GM13976 (cell line): ENCODE measurements at regions not wholly inside any gene's neighbourhood (a gene's known extent, or its start where the extent isn't known, plus 50 kb on each side); places are given as distances from the start of the nearest gene placed in this dataset.

Experiments
- DNase-seq: peaks from one replicate; pipeline ENCODE4 v3.0.0; 2012; ENCODE audit warnings: low spot score
- CTCF ChIP-seq: IDR thresholded peaks from 2 replicates; pipeline ENCODE4 v1.5.1; 2012; ENCODE audit warnings: borderline replicate concordance, mild to moderate bottlenecking; ENCODE audit not compliant: insufficient read depth; ENCODE audit errors: extremely low read depth, missing control alignments, control extremely low read depth
- in situ Hi-C: fragments of 300-500 bp; cut with MboI; formaldehyde crosslinking; loops from one replicate; pipeline ENCODE4 v1.12.0; 2022; ENCODE audit warnings: low sequenced_read_pairs, mixed read lengths, inconsistent platforms; ENCODE audit not compliant: unreplicated experiment

GRCh38 chr18:51943281-51943680 is 396.7 kb upstream of the DCC start:
- DNase-seq = no peak
- no peak for TF ChIP-seq CTCF
- in situ Hi-C loops = no loop called here

GRCh38 chr18:51946946-51947345 is 393.1 kb upstream of the DCC start:
- in situ Hi-C loops = no loop called here
- TF ChIP-seq CTCF = no peak
- DNase-seq = no peak

GRCh38 chr18:51952844-51953243 is 387.2 kb upstream of the DCC start:
- in situ Hi-C loops = no loop called here
- peak; percentile 16 for DNase-seq
- TF ChIP-seq CTCF = no peak

GRCh38 chr18:51953521-51953920 is 386.5 kb upstream of the DCC start:
- DNase-seq = peak; percentile 39
- TF ChIP-seq CTCF = no peak
- in situ Hi-C loops = no loop called here

- in situ Hi-C loops = no loop called here
- DNase-seq = no peak
- TF ChIP-seq CTCF = no peak
Measured at GRCh38 chr18:51955136-51955535, 384.9 kb upstream of the DCC start.

GRCh38 chr18:51957001-51957400 is 383.0 kb upstream of the DCC start:
- in situ Hi-C loops = no loop called here
- TF ChIP-seq CTCF = no peak
- DNase-seq = no peak

GRCh38 chr18:51980101-51980500 is 359.9 kb upstream of the DCC start:
- in situ Hi-C loops = no loop called here
- no peak for TF ChIP-seq CTCF
- DNase-seq = no peak
